GM12878 (cell line): ENCODE measurements at regions not wholly inside any gene's neighbourhood (a gene's known extent, or its start where the extent isn't known, plus 50 kb on each side); places are given as distances from the start of the nearest gene placed in this dataset.

ENCODE experiments used
- BMI1 ChIP-seq: fragments of 450-650 bp; IDR thresholded peaks from 2 replicates; pipeline ENCODE4 v1.6.1; 2016; ENCODE audit warnings: mild to moderate bottlenecking, moderate library complexity, borderline replicate concordance
- GABPA ChIP-seq: IDR thresholded peaks from 2 replicates; pipeline ENCODE4 v1.6.1; 2014; ENCODE audit warnings: antibody characterized with exemption, low read depth, mild to moderate bottlenecking, inconsistent platforms
- HDAC2 ChIP-seq: fragments of 200-600 bp; sonication (generic); IDR thresholded peaks from 2 replicates; pipeline ENCODE4 v1.6.1; 2017
- KAT2A ChIP-seq: conservative IDR thresholded peaks from 2 replicates; pipeline ENCODE4 v1.6.1; 2011; ENCODE audit warnings: low read depth, low read length; ENCODE audit not compliant: control insufficient read depth
- KDM1A ChIP-seq: fragments of 200-600 bp; sonication (generic); IDR thresholded peaks from 2 replicates; pipeline ENCODE4 v1.6.1; 2016; ENCODE audit warnings: borderline replicate concordance
- MYC ChIP-seq: IDR thresholded peaks from 2 replicates; pipeline ENCODE4 v1.6.1; 2011; ENCODE audit warnings: mild to moderate bottlenecking, low read length, moderate library complexity, inconsistent platforms; ENCODE audit not compliant: insufficient read depth, insufficient replicate concordance, insufficient read length, severe bottlenecking
- NFIC ChIP-seq: IDR thresholded peaks from 2 replicates; pipeline ENCODE4 v1.6.1; 2012; ENCODE audit warnings: low read depth, mild to moderate bottlenecking, inconsistent platforms, low read length, moderate library complexity
- POLR2AphosphoS5 ChIP-seq: IDR thresholded peaks from 2 replicates; pipeline ENCODE4 v1.6.1; 2011; ENCODE audit warnings: mild to moderate bottlenecking, low read length, inconsistent platforms
- TARDBP ChIP-seq: IDR thresholded peaks from 2 replicates; pipeline ENCODE4 v1.6.1; 2016; ENCODE audit warnings: borderline replicate concordance
- TCF12 ChIP-seq: IDR thresholded peaks from 2 replicates; pipeline ENCODE4 v1.6.1; 2011; ENCODE audit warnings: low read depth, mild to moderate bottlenecking, low read length
- TF ChIP-seq, protein P1 (sequence below), 3 experiments: IDR thresholded peaks in 2 of 3; conservative IDR thresholded peaks in 1 of 3; 2 replicates each; pipeline ENCODE4 v1.5.1; 2011; ENCODE audit warnings: low read depth in 3 of 3, low read length in 3 of 3, mild to moderate bottlenecking in 3 of 3, control low read depth in 2 of 3, moderate library complexity in 2 of 3, inconsistent platforms in 1 of 3, mixed read lengths in 1 of 3; ENCODE audit not compliant: control insufficient read depth in 2 of 3, insufficient read depth in 1 of 3; ENCODE audit errors: extremely low read depth in 1 of 3
- TF ChIP-seq, protein P2 (sequence below): IDR thresholded peaks from 2 replicates; pipeline ENCODE4 v1.6.1; 2011; ENCODE audit warnings: low read depth, mild to moderate bottlenecking, low read length, moderate library complexity, borderline replicate concordance; ENCODE audit errors: extremely low read depth
- TF ChIP-seq, protein P3 (sequence below): fragments of 450-650 bp; IDR thresholded peaks from 2 replicates; pipeline ENCODE4 v1.6.1; 2017; ENCODE audit warnings: low read depth, mild to moderate bottlenecking, moderate library complexity
- TF ChIP-seq, protein P4 (sequence below): fragments of 450-650 bp; IDR thresholded peaks from 2 replicates; pipeline ENCODE4 v1.6.1; 2016; ENCODE audit warnings: mild to moderate bottlenecking

DNA sequence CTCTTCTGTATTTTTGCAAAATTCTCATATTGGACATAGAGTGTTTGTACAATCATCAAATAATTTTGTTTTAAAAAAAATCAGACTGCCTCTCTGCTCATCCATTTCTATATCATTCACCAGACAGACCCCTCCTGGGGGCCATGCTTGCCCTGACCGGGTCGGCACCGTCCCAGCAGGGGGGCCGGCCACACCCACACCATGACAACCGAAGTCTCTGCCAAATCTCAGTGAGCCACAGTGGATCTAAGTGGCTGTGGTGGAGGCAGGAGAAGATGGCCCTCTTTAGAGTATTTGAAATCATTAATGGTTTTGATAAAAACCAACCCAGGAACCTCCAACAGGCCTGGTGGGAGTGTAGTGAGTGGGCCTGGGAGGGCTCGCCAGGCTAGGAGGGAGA is 66.9 kb upstream of the ADRA2C start:
- no peak for TF ChIP-seq TARDBP
- TF ChIP-seq, protein P1, sequence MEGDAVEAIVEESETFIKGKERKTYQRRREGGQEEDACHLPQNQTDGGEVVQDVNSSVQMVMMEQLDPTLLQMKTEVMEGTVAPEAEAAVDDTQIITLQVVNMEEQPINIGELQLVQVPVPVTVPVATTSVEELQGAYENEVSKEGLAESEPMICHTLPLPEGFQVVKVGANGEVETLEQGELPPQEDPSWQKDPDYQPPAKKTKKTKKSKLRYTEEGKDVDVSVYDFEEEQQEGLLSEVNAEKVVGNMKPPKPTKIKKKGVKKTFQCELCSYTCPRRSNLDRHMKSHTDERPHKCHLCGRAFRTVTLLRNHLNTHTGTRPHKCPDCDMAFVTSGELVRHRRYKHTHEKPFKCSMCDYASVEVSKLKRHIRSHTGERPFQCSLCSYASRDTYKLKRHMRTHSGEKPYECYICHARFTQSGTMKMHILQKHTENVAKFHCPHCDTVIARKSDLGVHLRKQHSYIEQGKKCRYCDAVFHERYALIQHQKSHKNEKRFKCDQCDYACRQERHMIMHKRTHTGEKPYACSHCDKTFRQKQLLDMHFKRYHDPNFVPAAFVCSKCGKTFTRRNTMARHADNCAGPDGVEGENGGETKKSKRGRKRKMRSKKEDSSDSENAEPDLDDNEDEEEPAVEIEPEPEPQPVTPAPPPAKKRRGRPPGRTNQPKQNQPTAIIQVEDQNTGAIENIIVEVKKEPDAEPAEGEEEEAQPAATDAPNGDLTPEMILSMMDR (IDR thresholded peaks at IDR 0.05 in 2 of 3, conservative IDR thresholded peaks at IDR 0.05 in 1 of 3; ENCODE audit: control insufficient read depth in 2 of 3, extremely low read depth in 1 of 3, insufficient read depth in 1 of 3, low read depth in 3 of 3, low read length in 3 of 3), result no peak
- no peak for TF ChIP-seq GABPA
- TF ChIP-seq NFIC, result no peak
- TF ChIP-seq HDAC2, result no peak
- no peak for TF ChIP-seq TCF12
- TF ChIP-seq BMI1, result no peak
- TF ChIP-seq, protein P2, sequence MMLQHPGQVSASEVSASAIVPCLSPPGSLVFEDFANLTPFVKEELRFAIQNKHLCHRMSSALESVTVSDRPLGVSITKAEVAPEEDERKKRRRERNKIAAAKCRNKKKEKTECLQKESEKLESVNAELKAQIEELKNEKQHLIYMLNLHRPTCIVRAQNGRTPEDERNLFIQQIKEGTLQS, result no peak
- no peak for TF ChIP-seq KDM1A
- TF ChIP-seq, protein P3, sequence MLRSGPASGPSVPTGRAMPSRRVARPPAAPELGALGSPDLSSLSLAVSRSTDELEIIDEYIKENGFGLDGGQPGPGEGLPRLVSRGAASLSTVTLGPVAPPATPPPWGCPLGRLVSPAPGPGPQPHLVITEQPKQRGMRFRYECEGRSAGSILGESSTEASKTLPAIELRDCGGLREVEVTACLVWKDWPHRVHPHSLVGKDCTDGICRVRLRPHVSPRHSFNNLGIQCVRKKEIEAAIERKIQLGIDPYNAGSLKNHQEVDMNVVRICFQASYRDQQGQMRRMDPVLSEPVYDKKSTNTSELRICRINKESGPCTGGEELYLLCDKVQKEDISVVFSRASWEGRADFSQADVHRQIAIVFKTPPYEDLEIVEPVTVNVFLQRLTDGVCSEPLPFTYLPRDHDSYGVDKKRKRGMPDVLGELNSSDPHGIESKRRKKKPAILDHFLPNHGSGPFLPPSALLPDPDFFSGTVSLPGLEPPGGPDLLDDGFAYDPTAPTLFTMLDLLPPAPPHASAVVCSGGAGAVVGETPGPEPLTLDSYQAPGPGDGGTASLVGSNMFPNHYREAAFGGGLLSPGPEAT, result no peak
- TF ChIP-seq POLR2AphosphoS5, result no peak
- TF ChIP-seq, protein P4, sequence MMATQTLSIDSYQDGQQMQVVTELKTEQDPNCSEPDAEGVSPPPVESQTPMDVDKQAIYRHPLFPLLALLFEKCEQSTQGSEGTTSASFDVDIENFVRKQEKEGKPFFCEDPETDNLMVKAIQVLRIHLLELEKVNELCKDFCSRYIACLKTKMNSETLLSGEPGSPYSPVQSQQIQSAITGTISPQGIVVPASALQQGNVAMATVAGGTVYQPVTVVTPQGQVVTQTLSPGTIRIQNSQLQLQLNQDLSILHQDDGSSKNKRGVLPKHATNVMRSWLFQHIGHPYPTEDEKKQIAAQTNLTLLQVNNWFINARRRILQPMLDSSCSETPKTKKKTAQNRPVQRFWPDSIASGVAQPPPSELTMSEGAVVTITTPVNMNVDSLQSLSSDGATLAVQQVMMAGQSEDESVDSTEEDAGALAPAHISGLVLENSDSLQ, result no peak
- no peak for TF ChIP-seq KAT2A
- TF ChIP-seq MYC, result no peak
